Activated B cell treated with CpG ODN at 0.5 μM for 24 hours (primary cell): ENCODE measurements at regions not wholly inside any gene's neighbourhood (a gene's known extent, or its start where the extent isn't known, plus 50 kb on each side); places are given as distances from the start of the nearest gene placed in this dataset.

ENCODE experiments used
- ATAC-seq: fragments of 200-7000 bp; cut with Tn5 transposase; one replicate; pipeline ENCODE4 v1.10.0; 2021; ENCODE audit warnings: low read depth, mild to moderate bottlenecking, moderate library complexity
- CTCF ChIA-PET: fragments of 350-600 bp; sonication (Branson Sonifier 250); formaldehyde crosslinking; loops from one replicate; lab custom pipeline; 2021; ENCODE audit warnings: antibody characterized with exemption; lab: Charles Lee
- POLR2A ChIA-PET: fragments of 350-600 bp; sonication (Branson Sonifier 250); formaldehyde crosslinking; loops from one replicate; lab custom pipeline; 2021; ENCODE audit warnings: antibody characterized with exemption; lab: Charles Lee
- DNase-seq: peaks from one replicate; pipeline ENCODE4 v3.0.0; 2022
- H3K27ac Mint-ChIP-seq: one replicate; pipeline ENCODE4 v1.8.0; 2020; ENCODE audit warnings: mixed read lengths
- H3K27me3 Mint-ChIP-seq: one replicate; pipeline ENCODE4 v1.8.0; 2021; ENCODE audit warnings: mixed read lengths
- H3K36me3 Mint-ChIP-seq: one replicate; pipeline ENCODE4 v1.8.0; 2021; ENCODE audit warnings: low read depth, mixed read lengths
- H3K4me1 Mint-ChIP-seq: one replicate; pipeline ENCODE4 v1.8.0; 2021; ENCODE audit warnings: mixed read lengths
- H3K4me3 Mint-ChIP-seq: one replicate; pipeline ENCODE4 v1.8.0; 2020; ENCODE audit warnings: mild to moderate bottlenecking, mixed read lengths
- H3K9me3 Mint-ChIP-seq: one replicate; pipeline ENCODE4 v1.8.0; 2020; ENCODE audit warnings: mixed read lengths
- CTCF ChIP-seq: fragments of 200-600 bp; IDR thresholded peaks from one replicate; pipeline ENCODE4 v1.8.0; 2022; ENCODE audit warnings: antibody characterized with exemption, mild to moderate bottlenecking
- intact Hi-C: fragments of 100-400 bp; cut with micrococcal nuclease; formaldehyde crosslinking; loops from one replicate; pipeline ENCODE4 v1.15.1; 2024

GRCh38 chr7:35993113-35993512 is 159.9 kb upstream of the EEPD1 start:
- H3K9me3 Mint-ChIP-seq = no peaks in the 10 kb centered on the region
- intact Hi-C loops = no loop called here
- no peak overlapping the region for H3K27ac Mint-ChIP-seq
- POLR2A ChIA-PET = no interaction called here
- no peaks in the 10 kb centered on the region for H3K4me1 Mint-ChIP-seq
- no peaks in the 10 kb centered on the region for H3K27me3 Mint-ChIP-seq
- CTCF ChIA-PET = no interaction called here
- no peak for DNase-seq
- no peak for ATAC-seq
- no peak for TF ChIP-seq CTCF
- H3K36me3 Mint-ChIP-seq = no peaks in the 10 kb centered on the region
- no peak overlapping the region for H3K4me3 Mint-ChIP-seq

GRCh38 chr7:35993676-35994606 is 159.1 kb upstream of the EEPD1 start:
- Mint-ChIP-seq H3K27me3 (no peaks in the 10 kb centered on the region), H3K27ac (no peak overlapping the region), H3K9me3 (no peaks in the 10 kb centered on the region), H3K4me1 (no peaks in the 10 kb centered on the region), H3K36me3 (no peaks in the 10 kb centered on the region), H3K4me3 (no peak overlapping the region)
- CTCF ChIA-PET = no interaction called here
- POLR2A ChIA-PET = no interaction called here
- intact Hi-C loops = no loop called here
- ATAC-seq = no peak
- DNase-seq = no peak
- TF ChIP-seq CTCF = no peak

GRCh38 chr7:35995334-35995733 is 157.7 kb upstream of the EEPD1 start:
- Mint-ChIP-seq H3K4me1 (no peaks in the 10 kb centered on the region), H3K27ac (no peak overlapping the region), H3K4me3 (no peak overlapping the region), H3K9me3 (no peaks in the 10 kb centered on the region), H3K36me3 (no peaks in the 10 kb centered on the region), H3K27me3 (no peaks in the 10 kb centered on the region)
- CTCF ChIA-PET = no interaction called here
- no peak for TF ChIP-seq CTCF
- intact Hi-C loops = no loop called here
- DNase-seq (no peak), ATAC-seq (no peak)
- POLR2A ChIA-PET = interaction anchor here (0.7 kb wide), 1 partner anchor 40 kb away, joined by 3 read pairs; no protein-coding TSS in a partner anchor

GRCh38 chr7:35998481-35998880 is 154.6 kb upstream of the EEPD1 start:
- Mint-ChIP-seq H3K4me3 (no peak overlapping the region), H3K27ac (no peak overlapping the region), H3K4me1 (no peaks in the 10 kb centered on the region), H3K27me3 (peaks cover 3% of the 10 kb centered on the region), H3K36me3 (no peaks in the 10 kb centered on the region), H3K9me3 (no peaks in the 10 kb centered on the region)
- TF ChIP-seq CTCF = no peak
- CTCF ChIA-PET = no interaction called here
- ATAC-seq (no peak), DNase-seq (no peak)
- intact Hi-C loops = no loop called here
- POLR2A ChIA-PET = no interaction called here

GRCh38 chr7:36001546-36001945 is 151.5 kb upstream of the EEPD1 start:
- Mint-ChIP-seq H3K9me3 (no peaks in the 10 kb centered on the region), H3K27me3 (peaks cover 3% of the 10 kb centered on the region), H3K4me1 (no peaks in the 10 kb centered on the region), H3K36me3 (no peaks in the 10 kb centered on the region), H3K27ac (no peak overlapping the region), H3K4me3 (no peak overlapping the region)
- intact Hi-C loops = no loop called here
- no peak for ATAC-seq
- no peak for DNase-seq
- ChIA-PET POLR2A (no interaction called here), CTCF (no interaction called here)
- no peak for TF ChIP-seq CTCF
